OCI-LY1 (cell line): ENCODE measurements at regions not wholly inside any gene's neighbourhood (a gene's known extent, or its start where the extent isn't known, plus 50 kb on each side); places are given as distances from the start of the nearest gene placed in this dataset.

Source experiments
- EZH2 ChIP-seq: fragments of 200-600 bp; sonication (generic), shearing (Covaris generic); IDR thresholded peaks from 2 replicates; pipeline ENCODE4 v1.8.0; 2017; ENCODE audit warnings: borderline replicate concordance, mixed run types, mild to moderate bottlenecking, antibody characterized with exemption, low read length, moderate library complexity, mixed read lengths
- TF ChIP-seq, protein P1 (sequence below): fragments of 200-600 bp; sonication (generic), shearing (Covaris generic); IDR thresholded peaks from 2 replicates; pipeline ENCODE4 v1.5.1; 2017; ENCODE audit warnings: mild to moderate bottlenecking, antibody characterized with exemption, low read length, moderate library complexity, mixed read lengths

DNA sequence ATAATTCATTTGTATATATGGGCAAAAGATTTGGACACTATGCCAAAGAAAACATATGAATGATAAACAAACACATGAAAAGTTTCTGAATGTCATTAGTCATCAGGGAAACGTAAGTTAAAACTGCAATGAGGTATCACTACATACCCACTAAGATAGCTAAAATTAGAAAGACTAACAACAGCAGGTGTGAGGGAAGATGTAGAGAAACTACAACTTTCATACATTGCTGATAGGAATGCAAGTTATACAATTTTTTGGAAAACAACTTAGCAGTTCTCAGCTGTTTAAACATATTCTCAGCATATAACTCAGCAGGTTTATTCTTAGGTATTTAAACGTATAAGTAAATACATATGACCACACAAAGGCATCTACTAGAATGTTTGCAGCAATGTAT lies 563.5 kb upstream of the KLHL29 start:
- TF ChIP-seq, protein P1, sequence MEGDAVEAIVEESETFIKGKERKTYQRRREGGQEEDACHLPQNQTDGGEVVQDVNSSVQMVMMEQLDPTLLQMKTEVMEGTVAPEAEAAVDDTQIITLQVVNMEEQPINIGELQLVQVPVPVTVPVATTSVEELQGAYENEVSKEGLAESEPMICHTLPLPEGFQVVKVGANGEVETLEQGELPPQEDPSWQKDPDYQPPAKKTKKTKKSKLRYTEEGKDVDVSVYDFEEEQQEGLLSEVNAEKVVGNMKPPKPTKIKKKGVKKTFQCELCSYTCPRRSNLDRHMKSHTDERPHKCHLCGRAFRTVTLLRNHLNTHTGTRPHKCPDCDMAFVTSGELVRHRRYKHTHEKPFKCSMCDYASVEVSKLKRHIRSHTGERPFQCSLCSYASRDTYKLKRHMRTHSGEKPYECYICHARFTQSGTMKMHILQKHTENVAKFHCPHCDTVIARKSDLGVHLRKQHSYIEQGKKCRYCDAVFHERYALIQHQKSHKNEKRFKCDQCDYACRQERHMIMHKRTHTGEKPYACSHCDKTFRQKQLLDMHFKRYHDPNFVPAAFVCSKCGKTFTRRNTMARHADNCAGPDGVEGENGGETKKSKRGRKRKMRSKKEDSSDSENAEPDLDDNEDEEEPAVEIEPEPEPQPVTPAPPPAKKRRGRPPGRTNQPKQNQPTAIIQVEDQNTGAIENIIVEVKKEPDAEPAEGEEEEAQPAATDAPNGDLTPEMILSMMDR = no peak
- no peak for TF ChIP-seq EZH2
